Activated naive CD8-positive, alpha-beta T cell (primary cell): ENCODE measurements at regions not wholly inside any gene's neighbourhood (a gene's known extent, or its start where the extent isn't known, plus 50 kb on each side); places are given as distances from the start of the nearest gene placed in this dataset.

Experiments used
- H3K27ac Mint-ChIP-seq: one replicate; pipeline ENCODE4 v1.8.0; 2021; ENCODE audit warnings: mixed read lengths
- H3K27me3 Mint-ChIP-seq: one replicate; pipeline ENCODE4 v1.8.0; 2021; ENCODE audit warnings: mixed read lengths
- H3K36me3 Mint-ChIP-seq: one replicate; pipeline ENCODE4 v1.8.0; 2021; ENCODE audit warnings: mixed read lengths
- H3K4me1 Mint-ChIP-seq: one replicate; pipeline ENCODE4 v1.8.0; 2021; ENCODE audit warnings: low read depth, mixed read lengths
- H3K4me3 Mint-ChIP-seq: one replicate; pipeline ENCODE4 v1.8.0; 2021; ENCODE audit warnings: mild to moderate bottlenecking, mixed read lengths
- H3K9me3 Mint-ChIP-seq: one replicate; pipeline ENCODE4 v1.8.0; 2021; ENCODE audit warnings: low read depth, mixed read lengths

DNA sequence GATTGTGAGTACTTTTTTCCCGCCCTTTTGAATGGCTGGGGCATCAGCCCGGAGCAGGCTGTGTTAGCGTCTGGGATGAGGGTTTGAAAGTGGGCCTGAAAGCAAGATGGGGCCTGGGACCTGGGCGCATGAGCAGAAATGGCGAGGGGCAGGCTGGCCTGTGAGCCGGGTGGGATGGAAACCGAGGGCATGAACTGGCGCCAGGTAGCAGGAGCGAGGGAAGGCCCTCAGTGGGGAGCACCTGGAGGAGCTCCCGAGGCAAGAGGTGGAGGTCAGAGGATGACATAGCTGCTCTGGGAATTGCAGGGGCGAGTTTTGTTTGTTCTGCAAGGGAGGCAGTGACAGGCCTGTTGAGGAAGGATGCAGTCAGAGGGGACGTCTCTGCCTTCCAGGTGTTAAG, 68.6 kb downstream of the RGS12 start:
- H3K4me1 Mint-ChIP-seq = peaks cover 13% of the 10 kb centered on the region
- H3K4me3 Mint-ChIP-seq = no peak overlapping the region
- no peaks in the 10 kb centered on the region for H3K9me3 Mint-ChIP-seq
- H3K27ac Mint-ChIP-seq = no peak overlapping the region
- H3K36me3 Mint-ChIP-seq = no peaks in the 10 kb centered on the region
- H3K27me3 Mint-ChIP-seq = no peaks in the 10 kb centered on the region

- Mint-ChIP-seq H3K4me3 (no peak overlapping the region), H3K9me3 (no peaks in the 10 kb centered on the region), H3K27me3 (no peaks in the 10 kb centered on the region), H3K36me3 (no peaks in the 10 kb centered on the region), H3K27ac (no peak overlapping the region), H3K4me1 (peaks cover 13% of the 10 kb centered on the region)
Measured at GRCh38 chr4:3361896-3362295, 69.1 kb downstream of the RGS12 start.

DNA sequence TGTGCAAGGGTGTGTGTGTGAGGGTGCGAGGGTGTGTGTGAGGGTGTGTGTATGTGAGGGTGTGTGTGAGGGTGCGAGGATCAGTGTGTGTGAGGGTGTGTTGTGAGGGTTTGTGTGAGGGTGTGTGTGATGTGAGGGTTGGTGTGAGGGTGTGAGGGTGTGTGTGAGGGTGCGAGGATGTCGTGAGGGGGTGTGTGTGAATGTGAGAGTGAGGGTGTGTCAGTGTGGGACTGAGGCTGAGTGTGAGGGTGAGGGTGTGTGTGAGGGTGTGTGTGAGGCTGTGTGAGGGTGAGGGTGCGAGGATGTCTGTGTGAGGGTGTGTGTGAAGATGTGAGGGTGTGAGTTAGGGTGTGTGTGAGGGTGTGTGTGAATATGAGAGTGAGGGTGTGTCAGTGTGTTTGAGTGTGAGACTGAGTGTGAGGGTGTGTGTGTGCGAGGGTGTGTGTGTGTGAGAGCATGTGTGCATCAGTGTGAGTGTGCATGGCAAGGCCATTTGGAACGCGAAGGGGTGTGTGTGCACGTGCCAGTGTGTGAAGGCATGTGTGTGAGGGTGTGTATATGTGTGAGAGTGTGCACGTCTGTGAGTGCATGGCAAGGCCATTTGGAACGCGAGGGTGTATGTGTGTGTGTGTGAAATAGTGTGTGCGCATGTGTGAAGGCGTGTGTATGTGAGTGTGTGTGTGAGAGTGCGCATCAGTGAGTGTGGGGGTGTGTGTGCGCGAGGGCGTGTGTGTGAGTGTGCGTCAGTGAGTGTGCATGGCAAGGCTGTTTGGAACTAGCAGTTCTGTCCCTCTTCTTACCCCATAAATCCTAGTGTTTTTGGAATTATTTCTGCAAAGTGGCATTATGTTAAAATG, 69.8 kb downstream of the RGS12 start:
- Mint-ChIP-seq H3K36me3 (no peaks in the 10 kb centered on the region), H3K4me1 (peaks cover 13% of the 10 kb centered on the region)

GRCh38 chr4:3363411-3364141, 70.8 kb downstream of the RGS12 start:
- Mint-ChIP-seq H3K4me3 (no peak overlapping the region), H3K27me3 (no peaks in the 10 kb centered on the region), H3K27ac (no peak overlapping the region), H3K36me3 (no peaks in the 10 kb centered on the region), H3K9me3 (no peaks in the 10 kb centered on the region), H3K4me1 (peaks cover 10% of the 10 kb centered on the region)

More for the DNA sequence above, 69.8 kb downstream of the RGS12 start:
- H3K27ac Mint-ChIP-seq = no peak overlapping the region
- no peak overlapping the region for H3K4me3 Mint-ChIP-seq
- H3K9me3 Mint-ChIP-seq = no peaks in the 10 kb centered on the region
- H3K27me3 Mint-ChIP-seq = no peaks in the 10 kb centered on the region

DNA sequence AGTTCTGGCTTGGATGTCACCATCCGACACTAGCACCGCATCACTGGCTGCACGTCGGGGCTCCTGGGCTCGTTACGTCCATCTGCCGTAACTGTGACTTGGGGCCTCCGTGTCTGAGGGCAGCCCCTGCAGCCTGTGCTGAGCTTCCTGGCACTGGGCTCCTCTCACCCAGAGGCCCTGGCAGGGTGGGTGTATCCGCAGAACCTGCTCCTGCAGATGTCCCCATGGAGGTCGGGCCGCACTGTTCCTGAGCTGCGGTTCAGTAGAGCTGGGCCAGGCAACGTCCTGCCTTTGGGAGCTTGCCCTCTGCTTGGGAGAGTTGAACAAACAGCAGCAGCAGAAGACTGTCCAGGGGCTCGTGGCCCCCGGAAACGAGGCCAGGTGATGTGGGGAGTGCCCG, 71.4 kb downstream of the RGS12 start:
- Mint-ChIP-seq H3K27me3 (no peaks in the 10 kb centered on the region), H3K27ac (no peak overlapping the region)

DNA sequence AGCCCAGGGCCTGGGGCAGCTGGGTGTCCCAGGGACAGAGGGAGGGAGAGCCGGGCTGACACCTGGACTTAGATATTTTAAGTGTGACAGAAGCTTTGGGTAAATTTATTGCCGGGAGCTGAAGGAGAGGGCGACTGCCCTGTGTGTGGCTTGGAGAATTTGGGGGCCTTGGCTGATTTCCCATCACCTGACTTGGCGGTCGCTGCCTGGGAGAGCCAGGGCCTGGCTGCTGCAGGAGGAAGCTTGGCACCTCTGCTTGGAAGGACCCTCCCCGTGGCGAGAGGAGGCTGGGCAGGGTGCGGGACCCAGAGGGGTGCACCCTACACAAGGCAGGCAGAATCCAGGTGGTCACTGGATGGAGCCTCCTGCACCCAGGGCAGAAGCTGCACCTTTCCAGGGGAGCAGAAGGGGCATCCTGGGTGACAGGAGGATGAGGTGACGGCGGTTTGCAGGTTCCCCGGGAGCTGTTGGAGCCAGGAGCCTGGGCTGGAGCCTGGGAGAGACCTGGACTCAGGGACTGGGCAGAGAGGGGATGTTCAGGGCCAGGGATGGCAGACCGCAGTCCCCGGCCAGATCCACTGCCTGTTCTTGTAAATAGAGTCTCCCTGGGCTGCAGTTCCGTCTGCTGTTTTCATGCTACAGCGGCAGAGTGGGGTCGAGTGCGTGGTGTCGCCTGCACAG, 72.0 kb downstream of the RGS12 start:
- Mint-ChIP-seq H3K4me3 (no peak overlapping the region), H3K9me3 (no peaks in the 10 kb centered on the region), H3K27me3 (no peaks in the 10 kb centered on the region), H3K27ac (no peak overlapping the region), H3K4me1 (peaks cover 22% of the 10 kb centered on the region), H3K36me3 (no peaks in the 10 kb centered on the region)

More for the DNA sequence above, 71.4 kb downstream of the RGS12 start:
- Mint-ChIP-seq H3K9me3 (no peaks in the 10 kb centered on the region), H3K4me1 (peaks cover 16% of the 10 kb centered on the region), H3K36me3 (no peaks in the 10 kb centered on the region), H3K4me3 (no peak overlapping the region)

GRCh38 chr4:3365326-3365725, 72.5 kb downstream of the RGS12 start:
- no peak overlapping the region for H3K4me3 Mint-ChIP-seq
- peaks cover 21% of the 10 kb centered on the region for H3K4me1 Mint-ChIP-seq
- no peak overlapping the region for H3K27ac Mint-ChIP-seq
- H3K27me3 Mint-ChIP-seq = peaks cover 2% of the 10 kb centered on the region
- H3K9me3 Mint-ChIP-seq = no peaks in the 10 kb centered on the region
- no peaks in the 10 kb centered on the region for H3K36me3 Mint-ChIP-seq

GRCh38 chr4:3365871-3366842, 73.3 kb downstream of the RGS12 start:
- Mint-ChIP-seq H3K27me3 (peaks cover 2% of the 10 kb centered on the region), H3K36me3 (no peaks in the 10 kb centered on the region), H3K4me1 (peaks cover 22% of the 10 kb centered on the region), H3K9me3 (no peaks in the 10 kb centered on the region), H3K4me3 (no peak overlapping the region), H3K27ac (no peak overlapping the region)

GRCh38 chr4:3366893-3367775, 74.3 kb downstream of the RGS12 start:
- Mint-ChIP-seq H3K4me3 (no peak overlapping the region), H3K27ac (no peak overlapping the region), H3K4me1 (peaks cover 22% of the 10 kb centered on the region), H3K9me3 (no peaks in the 10 kb centered on the region), H3K36me3 (no peaks in the 10 kb centered on the region), H3K27me3 (peaks cover 2% of the 10 kb centered on the region)

DNA sequence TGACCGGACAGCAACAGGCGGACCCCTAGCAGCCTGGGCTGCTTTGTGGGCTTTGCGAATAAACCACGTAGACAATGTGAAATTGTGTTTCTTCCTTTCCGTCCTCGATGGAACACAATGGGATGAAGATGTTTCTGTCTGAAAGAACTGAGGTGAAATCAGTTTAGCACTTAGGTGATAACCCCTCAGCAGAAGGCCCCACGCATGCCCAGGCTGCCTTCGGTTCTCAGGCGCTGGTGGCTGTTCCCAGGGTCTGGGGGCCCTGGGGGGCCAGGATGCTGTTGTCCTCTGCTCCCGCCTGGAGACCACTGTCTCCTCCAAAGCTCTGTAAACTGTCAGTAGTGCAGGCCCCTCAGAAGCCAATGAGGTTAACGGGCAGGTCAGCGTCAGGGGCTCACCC, 73.9 kb upstream of the HGFAC start:
- H3K4me1 Mint-ChIP-seq = peaks cover 21% of the 10 kb centered on the region
- no peaks in the 10 kb centered on the region for H3K36me3 Mint-ChIP-seq
- H3K27ac Mint-ChIP-seq = no peak overlapping the region
- H3K9me3 Mint-ChIP-seq = no peaks in the 10 kb centered on the region
- peak overlapping the region; percentile 40 for H3K4me3 Mint-ChIP-seq
- peaks cover 2% of the 10 kb centered on the region for H3K27me3 Mint-ChIP-seq

- Mint-ChIP-seq H3K27ac (no peak overlapping the region), H3K4me1 (peaks cover 21% of the 10 kb centered on the region), H3K36me3 (no peaks in the 10 kb centered on the region)
Measured at GRCh38 chr4:3368334-3368733, 73.4 kb upstream of the HGFAC start.

DNA sequence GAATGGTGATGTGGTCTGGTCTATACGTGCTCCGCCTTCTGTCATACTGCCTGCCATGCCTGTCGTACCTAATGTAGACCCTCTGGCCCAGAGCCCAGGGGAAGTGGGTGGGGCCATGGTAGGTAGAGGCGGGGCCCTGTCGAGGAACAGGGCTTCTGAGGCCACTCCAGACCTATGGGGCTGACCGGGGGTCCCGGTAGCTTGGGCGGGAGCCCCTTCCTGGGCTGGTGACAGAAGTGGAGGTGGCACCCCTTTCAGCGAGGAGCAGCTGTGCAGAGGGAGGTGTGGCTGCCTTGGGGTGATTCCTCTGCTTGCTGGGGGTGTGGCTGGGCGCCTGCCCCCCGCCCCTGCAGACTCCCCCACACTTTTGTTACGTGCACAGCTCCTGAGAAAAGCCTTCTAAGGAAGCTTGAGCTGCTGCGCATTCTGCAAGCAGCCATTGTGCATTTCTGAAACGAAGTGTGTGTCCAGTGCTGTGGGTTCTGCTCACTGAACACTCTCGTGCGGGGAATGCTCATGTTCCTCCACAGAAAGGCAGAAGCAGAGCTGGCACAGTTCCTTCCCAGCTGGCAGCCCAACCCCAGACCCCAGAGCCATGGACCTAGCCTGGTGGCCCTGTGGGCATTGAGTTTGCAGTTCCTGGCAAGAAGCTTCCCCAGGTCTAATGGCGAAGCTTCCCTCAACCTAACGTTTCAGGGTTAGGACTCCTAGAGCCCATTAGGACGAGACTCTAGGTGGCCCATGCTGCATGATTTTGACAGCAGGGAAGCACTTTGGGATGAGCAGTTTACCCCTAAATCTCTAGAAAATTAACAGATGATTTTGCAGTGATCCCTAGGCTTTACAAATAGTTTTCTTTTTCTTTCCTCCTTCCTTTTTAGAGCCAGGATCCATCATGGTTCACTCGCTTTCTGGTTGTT, 72.7 kb upstream of the HGFAC start:
- Mint-ChIP-seq H3K4me1 (peaks cover 23% of the 10 kb centered on the region), H3K9me3 (no peaks in the 10 kb centered on the region), H3K27me3 (peaks cover 2% of the 10 kb centered on the region), H3K4me3 (peak overlapping the region; percentile 75), H3K27ac (no peak overlapping the region), H3K36me3 (no peaks in the 10 kb centered on the region)

More at GRCh38 chr4:3368334-3368733, 73.4 kb upstream of the HGFAC start:
- Mint-ChIP-seq H3K9me3 (no peaks in the 10 kb centered on the region), H3K27me3 (peaks cover 2% of the 10 kb centered on the region), H3K4me3 (peak overlapping the region; percentile 40)
